ENCODE measurements at regions not wholly inside any gene's neighbourhood (a gene's known extent, or its start where the extent isn't known, plus 50 kb on each side); places are given as distances from the start of the nearest gene placed in this dataset.

DNA sequence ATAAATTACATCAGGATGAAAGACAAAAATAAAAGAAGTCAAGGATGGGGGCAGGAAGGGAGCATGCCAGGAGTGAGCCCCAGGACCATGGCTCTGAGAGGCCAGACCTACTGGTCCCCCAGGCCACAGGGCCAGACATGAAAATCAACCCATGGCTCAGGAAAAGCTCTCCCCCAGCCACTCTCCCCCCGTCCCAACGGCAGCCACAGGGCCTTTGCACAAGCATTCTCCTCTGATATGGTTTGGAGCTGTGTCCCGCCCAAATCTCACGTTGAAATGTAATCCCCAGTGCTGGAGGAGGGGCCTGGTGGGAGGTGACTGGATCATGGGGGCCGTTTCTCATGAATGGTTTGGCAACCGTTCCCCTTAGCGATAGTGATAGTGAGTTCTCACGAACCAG is 80.8 kb upstream of the ANO1 start:
- TF ChIP-seq, protein P1, sequence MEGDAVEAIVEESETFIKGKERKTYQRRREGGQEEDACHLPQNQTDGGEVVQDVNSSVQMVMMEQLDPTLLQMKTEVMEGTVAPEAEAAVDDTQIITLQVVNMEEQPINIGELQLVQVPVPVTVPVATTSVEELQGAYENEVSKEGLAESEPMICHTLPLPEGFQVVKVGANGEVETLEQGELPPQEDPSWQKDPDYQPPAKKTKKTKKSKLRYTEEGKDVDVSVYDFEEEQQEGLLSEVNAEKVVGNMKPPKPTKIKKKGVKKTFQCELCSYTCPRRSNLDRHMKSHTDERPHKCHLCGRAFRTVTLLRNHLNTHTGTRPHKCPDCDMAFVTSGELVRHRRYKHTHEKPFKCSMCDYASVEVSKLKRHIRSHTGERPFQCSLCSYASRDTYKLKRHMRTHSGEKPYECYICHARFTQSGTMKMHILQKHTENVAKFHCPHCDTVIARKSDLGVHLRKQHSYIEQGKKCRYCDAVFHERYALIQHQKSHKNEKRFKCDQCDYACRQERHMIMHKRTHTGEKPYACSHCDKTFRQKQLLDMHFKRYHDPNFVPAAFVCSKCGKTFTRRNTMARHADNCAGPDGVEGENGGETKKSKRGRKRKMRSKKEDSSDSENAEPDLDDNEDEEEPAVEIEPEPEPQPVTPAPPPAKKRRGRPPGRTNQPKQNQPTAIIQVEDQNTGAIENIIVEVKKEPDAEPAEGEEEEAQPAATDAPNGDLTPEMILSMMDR (IDR thresholded peaks at IDR 0.05; ENCODE audit: low read depth, low read length), result no peak
- no peak for TF ChIP-seq EZH2phosphoT487 (IDR thresholded peaks at IDR 0.05; ENCODE audit: low read depth)
